ENCODE measurements at regions not wholly inside any gene's neighbourhood (a gene's known extent, or its start where the extent isn't known, plus 50 kb on each side); places are given as distances from the start of the nearest gene placed in this dataset.

- ATAC-seq: no peak
- DNase-seq: no peak
Measured at GRCh38 chr7:49376817-49377375, 396.5 kb upstream of the VWC2 start.

- no peak for ATAC-seq
- no peak for DNase-seq
Measured at GRCh38 chr7:49386792-49387191, 386.6 kb upstream of the VWC2 start.

GRCh38 chr7:49389871-49390479, 383.5 kb upstream of the VWC2 start:
- no peak for ATAC-seq
- DNase-seq: no peak

- no peak for ATAC-seq
- DNase-seq: no peak
Measured at GRCh38 chr7:49396229-49396628, 377.2 kb upstream of the VWC2 start.

- no peak for ATAC-seq
- no peak for DNase-seq
Measured at GRCh38 chr7:49397750-49398149, 375.7 kb upstream of the VWC2 start.

GRCh38 chr7:49398236-49398635, 375.2 kb upstream of the VWC2 start:
- no peak for ATAC-seq
- DNase-seq: no peak

GRCh38 chr7:49398746-49399145, 374.7 kb upstream of the VWC2 start:
- no peak for ATAC-seq
- DNase-seq: no peak

GRCh38 chr7:49400891-49401550, 372.4 kb upstream of the VWC2 start:
- DNase-seq: no peak
- no peak for ATAC-seq

- ATAC-seq (no peak), DNase-seq (no peak)
Measured at GRCh38 chr7:49403844-49404243, 369.6 kb upstream of the VWC2 start.

GRCh38 chr7:49407205-49407604, 366.2 kb upstream of the VWC2 start:
- no peak for DNase-seq
- ATAC-seq: no peak

GRCh38 chr7:49417034-49417433, 356.4 kb upstream of the VWC2 start:
- no peak for DNase-seq
- ATAC-seq: no peak

GRCh38 chr7:49418963-49419362, 354.5 kb upstream of the VWC2 start:
- DNase-seq (no peak), ATAC-seq (no peak)

- DNase-seq: no peak
- no peak for ATAC-seq
Measured at GRCh38 chr7:49422564-49422963, 350.9 kb upstream of the VWC2 start.

GRCh38 chr7:49424109-49424508, 349.3 kb upstream of the VWC2 start:
- no peak for ATAC-seq
- no peak for DNase-seq

GRCh38 chr7:49425277-49425818, 348.1 kb upstream of the VWC2 start:
- no peak for DNase-seq
- no peak for ATAC-seq

GRCh38 chr7:49432254-49432653, 341.2 kb upstream of the VWC2 start:
- DNase-seq (no peak), ATAC-seq (no peak)

- DNase-seq: no peak
Measured at GRCh38 chr7:49433794-49434193, 339.6 kb upstream of the VWC2 start.

GRCh38 chr7:49434846-49435245, 338.6 kb upstream of the VWC2 start:
- ATAC-seq (no peak), DNase-seq (no peak)

More at GRCh38 chr7:49433794-49434193, 339.6 kb upstream of the VWC2 start:
- ATAC-seq: no peak

- ATAC-seq (no peak), DNase-seq (no peak)
Measured at GRCh38 chr7:49438281-49438680, 335.2 kb upstream of the VWC2 start.

- ATAC-seq: no peak
- DNase-seq: no peak
Measured at GRCh38 chr7:49443515-49443914, 329.9 kb upstream of the VWC2 start.

- DNase-seq (no peak), ATAC-seq (no peak)
Measured at GRCh38 chr7:49453486-49453885, 320.0 kb upstream of the VWC2 start.

GRCh38 chr7:49479441-49479840, 294.0 kb upstream of the VWC2 start:
- DNase-seq: no peak
- no peak for ATAC-seq

- DNase-seq (no peak), ATAC-seq (no peak)
Measured at GRCh38 chr7:49479936-49480544, 293.4 kb upstream of the VWC2 start.
